ENCODE measurements at regions not wholly inside any gene's neighbourhood (a gene's known extent, or its start where the extent isn't known, plus 50 kb on each side); places are given as distances from the start of the nearest gene placed in this dataset.

DNA sequence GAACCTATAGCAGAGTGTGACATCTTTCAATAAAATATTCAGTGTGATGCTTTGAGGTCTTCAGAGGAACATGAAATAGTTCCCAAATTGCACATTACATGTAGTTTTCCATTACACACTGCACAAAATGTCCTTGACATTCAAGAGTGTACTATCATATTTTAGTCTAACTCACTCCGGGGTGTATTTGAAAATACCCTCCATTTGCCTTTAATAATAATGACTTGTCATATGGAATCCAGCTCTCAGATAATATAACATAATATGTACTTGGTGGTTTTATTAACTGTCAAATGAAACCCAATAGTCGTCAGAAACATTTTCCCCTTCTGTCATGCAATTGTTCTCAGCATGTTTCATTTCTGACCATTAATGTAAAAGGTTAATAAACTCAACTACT is 176.7 kb upstream of the CDH19 start:
- TF ChIP-seq, protein P1, sequence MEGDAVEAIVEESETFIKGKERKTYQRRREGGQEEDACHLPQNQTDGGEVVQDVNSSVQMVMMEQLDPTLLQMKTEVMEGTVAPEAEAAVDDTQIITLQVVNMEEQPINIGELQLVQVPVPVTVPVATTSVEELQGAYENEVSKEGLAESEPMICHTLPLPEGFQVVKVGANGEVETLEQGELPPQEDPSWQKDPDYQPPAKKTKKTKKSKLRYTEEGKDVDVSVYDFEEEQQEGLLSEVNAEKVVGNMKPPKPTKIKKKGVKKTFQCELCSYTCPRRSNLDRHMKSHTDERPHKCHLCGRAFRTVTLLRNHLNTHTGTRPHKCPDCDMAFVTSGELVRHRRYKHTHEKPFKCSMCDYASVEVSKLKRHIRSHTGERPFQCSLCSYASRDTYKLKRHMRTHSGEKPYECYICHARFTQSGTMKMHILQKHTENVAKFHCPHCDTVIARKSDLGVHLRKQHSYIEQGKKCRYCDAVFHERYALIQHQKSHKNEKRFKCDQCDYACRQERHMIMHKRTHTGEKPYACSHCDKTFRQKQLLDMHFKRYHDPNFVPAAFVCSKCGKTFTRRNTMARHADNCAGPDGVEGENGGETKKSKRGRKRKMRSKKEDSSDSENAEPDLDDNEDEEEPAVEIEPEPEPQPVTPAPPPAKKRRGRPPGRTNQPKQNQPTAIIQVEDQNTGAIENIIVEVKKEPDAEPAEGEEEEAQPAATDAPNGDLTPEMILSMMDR (IDR thresholded peaks at IDR 0.05): no peak
- TF ChIP-seq, protein P2, sequence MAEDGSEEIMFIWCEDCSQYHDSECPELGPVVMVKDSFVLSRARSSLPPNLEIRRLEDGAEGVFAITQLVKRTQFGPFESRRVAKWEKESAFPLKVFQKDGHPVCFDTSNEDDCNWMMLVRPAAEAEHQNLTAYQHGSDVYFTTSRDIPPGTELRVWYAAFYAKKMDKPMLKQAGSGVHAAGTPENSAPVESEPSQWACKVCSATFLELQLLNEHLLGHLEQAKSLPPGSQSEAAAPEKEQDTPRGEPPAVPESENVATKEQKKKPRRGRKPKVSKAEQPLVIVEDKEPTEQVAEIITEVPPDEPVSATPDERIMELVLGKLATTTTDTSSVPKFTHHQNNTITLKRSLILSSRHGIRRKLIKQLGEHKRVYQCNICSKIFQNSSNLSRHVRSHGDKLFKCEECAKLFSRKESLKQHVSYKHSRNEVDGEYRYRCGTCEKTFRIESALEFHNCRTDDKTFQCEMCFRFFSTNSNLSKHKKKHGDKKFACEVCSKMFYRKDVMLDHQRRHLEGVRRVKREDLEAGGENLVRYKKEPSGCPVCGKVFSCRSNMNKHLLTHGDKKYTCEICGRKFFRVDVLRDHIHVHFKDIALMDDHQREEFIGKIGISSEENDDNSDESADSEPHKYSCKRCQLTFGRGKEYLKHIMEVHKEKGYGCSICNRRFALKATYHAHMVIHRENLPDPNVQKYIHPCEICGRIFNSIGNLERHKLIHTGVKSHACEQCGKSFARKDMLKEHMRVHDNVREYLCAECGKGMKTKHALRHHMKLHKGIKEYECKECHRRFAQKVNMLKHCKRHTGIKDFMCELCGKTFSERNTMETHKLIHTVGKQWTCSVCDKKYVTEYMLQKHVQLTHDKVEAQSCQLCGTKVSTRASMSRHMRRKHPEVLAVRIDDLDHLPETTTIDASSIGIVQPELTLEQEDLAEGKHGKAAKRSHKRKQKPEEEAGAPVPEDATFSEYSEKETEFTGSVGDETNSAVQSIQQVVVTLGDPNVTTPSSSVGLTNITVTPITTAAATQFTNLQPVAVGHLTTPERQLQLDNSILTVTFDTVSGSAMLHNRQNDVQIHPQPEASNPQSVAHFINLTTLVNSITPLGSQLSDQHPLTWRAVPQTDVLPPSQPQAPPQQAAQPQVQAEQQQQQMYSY (CRISPR knock-in tag; IDR thresholded peaks at IDR 0.05): no peak
- TF ChIP-seq ESRRA (CRISPR knock-in tag; IDR thresholded peaks at IDR 0.05; ENCODE audit: borderline replicate concordance): no peak
- TF ChIP-seq GTF2I (CRISPR knock-in tag; conservative IDR thresholded peaks at IDR 0.05): no peak
- no peak for TF ChIP-seq FOXK1 (CRISPR knock-in tag; IDR thresholded peaks at IDR 0.05)
- no peak for TF ChIP-seq MYBL2 (CRISPR knock-in tag; IDR thresholded peaks at IDR 0.05)
